IPS-15b (cell line): ENCODE measurements at regions not wholly inside any gene's neighbourhood (a gene's known extent, or its start where the extent isn't known, plus 50 kb on each side); places are given as distances from the start of the nearest gene placed in this dataset.
"Not testable (repeated sequence)": the region's sequence is repeated elsewhere in the genome, so short reads cannot be mapped to it uniquely, and the experiment has no call there.

Experiments
- H3K27me3 ChIP-seq: one replicate; pipeline ENCODE4 v1.6.1; 2013; ENCODE audit warnings: low read length; ENCODE audit not compliant: control insufficient read depth, insufficient read depth
- H3K36me3 ChIP-seq: one replicate; pipeline ENCODE4 v1.6.1; 2013; ENCODE audit warnings: low read length; ENCODE audit not compliant: control insufficient read depth, insufficient read depth
- H3K4me1 ChIP-seq: one replicate; pipeline ENCODE4 v1.6.1; 2013; ENCODE audit warnings: mild to moderate bottlenecking, low read length; ENCODE audit not compliant: control insufficient read depth, insufficient read depth
- H3K4me3 ChIP-seq: one replicate; pipeline ENCODE4 v1.5.1; 2013; ENCODE audit warnings: low read depth, low read length
- H3K9ac ChIP-seq: one replicate; pipeline ENCODE4 v1.6.1; 2013; ENCODE audit warnings: low read depth, mild to moderate bottlenecking, low read length
- H3K9me3 ChIP-seq: one replicate; pipeline ENCODE4 v1.6.1; 2013; ENCODE audit warnings: mild to moderate bottlenecking, low read length; ENCODE audit not compliant: control insufficient read depth, insufficient read depth

DNA sequence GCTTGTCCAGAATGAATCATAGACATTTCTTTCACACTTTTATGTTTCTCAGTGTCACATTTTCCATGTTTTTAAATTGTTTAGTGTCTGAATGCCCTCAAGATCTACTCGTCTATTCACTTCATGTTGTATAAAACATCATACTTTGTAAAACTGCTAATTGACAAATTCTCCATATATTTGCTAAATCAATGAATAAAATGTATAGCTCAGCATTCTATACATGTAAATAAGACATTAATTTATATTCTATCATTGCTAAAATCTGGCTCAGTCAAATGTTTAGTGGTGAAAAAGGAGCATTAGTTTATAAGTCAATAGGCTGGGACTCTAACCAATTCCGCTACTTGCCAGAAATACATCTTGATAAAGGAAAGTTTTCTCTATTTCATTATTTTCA, 379.6 kb downstream of the NAF1 start:
- peaks cover 3% of the 10 kb centered on the region for H3K4me1 ChIP-seq
- H3K36me3 ChIP-seq = no peaks in the 10 kb centered on the region
- H3K9me3 ChIP-seq = no peaks in the 10 kb centered on the region
- no peak overlapping the region for H3K9ac ChIP-seq
- no peaks in the 10 kb centered on the region for H3K27me3 ChIP-seq
- no peak overlapping the region for H3K4me3 ChIP-seq

DNA sequence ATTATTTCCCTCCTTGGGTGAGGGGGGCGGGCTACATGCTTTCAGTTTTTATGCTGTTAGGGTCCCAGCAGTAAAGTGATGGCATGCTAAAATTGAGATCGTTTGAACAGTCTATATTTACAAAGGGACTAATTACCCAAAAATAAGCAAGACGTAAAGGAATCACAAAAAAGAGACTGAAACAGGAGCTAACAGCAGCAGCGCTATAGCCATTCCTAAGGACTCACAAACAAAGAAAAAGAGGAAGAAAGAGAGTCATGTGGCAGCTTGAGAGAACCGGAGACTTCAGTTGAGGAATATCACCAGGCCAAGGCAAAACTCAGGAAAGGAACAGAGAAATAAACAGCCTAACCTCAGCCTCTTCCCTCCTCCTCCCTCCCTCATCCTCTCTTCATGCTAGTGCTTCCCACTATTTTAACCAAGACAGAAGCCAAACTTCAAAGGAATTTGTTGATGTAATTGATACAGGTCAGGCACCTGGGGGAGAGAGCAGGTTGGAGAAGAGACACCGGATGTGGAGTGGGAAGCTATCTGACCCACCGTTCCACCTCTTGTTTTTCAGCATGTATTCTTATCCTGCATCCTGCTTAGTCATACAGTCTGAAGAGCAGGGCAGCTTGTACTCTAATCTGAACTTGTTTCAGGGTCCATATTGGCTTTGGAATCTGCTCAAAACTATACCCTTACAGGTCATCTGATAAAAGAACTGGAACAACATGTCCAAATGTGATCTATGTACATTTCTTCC, 383.7 kb downstream of the NAF1 start:
- no peaks in the 10 kb centered on the region for H3K9me3 ChIP-seq
- H3K36me3 ChIP-seq = no peaks in the 10 kb centered on the region
- peaks cover 3% of the 10 kb centered on the region for H3K4me1 ChIP-seq
- H3K4me3 ChIP-seq = no peak overlapping the region
- no peak overlapping the region for H3K9ac ChIP-seq
- H3K27me3 ChIP-seq = no peaks in the 10 kb centered on the region

DNA sequence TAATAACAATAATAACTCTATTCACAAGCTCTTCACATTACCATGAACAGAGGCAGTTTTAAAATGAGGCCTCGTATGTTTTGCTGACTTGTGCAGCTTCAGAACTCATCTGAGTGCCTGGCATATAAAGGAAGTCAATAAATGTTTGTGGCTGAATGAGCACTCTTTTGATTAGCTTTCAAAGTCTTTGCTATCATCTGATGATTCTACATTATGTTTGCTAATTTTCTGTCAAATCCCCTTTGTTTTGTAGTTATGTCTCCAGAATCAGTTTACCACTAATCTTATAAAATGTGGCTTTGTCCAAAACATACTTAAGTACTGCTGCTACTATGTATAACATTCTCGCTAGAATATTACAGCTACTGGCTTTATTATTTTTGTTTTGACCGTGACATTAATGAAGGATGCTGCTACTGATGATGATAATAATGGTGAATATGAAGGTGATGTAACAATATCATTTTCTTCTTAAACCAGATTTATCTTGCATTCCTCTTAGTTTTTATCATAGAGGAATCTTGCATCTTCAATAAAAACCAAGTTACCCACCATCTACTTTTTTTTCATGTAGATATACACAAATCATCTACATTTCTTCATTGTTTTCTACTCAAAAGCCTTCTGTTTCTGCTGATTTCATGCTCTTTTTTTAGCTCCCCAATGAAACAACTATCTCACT, 384.5 kb downstream of the NAF1 start:
- no peaks in the 10 kb centered on the region for H3K27me3 ChIP-seq
- H3K9ac ChIP-seq = no peak overlapping the region
- H3K36me3 ChIP-seq = no peaks in the 10 kb centered on the region
- no peaks in the 10 kb centered on the region for H3K9me3 ChIP-seq
- H3K4me1 ChIP-seq = peaks cover 3% of the 10 kb centered on the region
- no peak overlapping the region for H3K4me3 ChIP-seq

DNA sequence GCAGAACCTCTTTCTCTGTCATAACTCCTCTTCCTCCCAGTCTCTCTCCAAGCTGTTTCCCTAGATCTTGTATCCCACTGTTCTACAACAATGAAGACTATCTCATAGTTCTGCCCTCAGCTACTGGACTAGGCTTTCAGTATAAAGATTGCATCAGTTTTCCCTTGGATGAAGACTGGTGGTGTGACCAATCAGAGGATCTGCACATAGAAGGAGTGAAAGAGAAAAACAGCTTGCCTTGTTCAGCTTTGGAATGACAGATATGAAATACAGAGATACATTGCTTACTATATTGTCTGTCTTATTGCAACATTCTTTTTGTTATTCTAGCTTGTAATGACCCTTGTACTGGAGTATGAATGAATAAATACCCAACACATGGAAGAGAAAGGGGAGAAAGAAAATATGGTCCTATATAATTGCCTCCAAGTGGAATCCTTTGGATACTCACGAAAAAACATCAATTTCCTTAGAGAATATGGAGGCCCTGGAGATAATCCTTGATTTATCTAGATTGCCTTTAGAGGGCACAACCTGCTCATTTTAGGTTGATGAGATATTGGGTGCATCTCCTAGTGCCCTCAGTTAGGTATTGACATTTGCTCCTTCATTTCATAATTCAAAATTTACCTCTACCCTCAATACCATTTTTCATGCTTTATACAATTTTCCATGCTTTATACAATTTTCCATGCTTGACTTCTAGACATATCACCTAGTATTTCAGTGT, 395.8 kb downstream of the NAF1 start:
- Histone ChIP-seq H3K4me1 (no peaks in the 10 kb centered on the region), H3K36me3 (no peaks in the 10 kb centered on the region), H3K27me3 (no peaks in the 10 kb centered on the region), H3K9ac (no peak overlapping the region), H3K9me3 (no peaks in the 10 kb centered on the region), H3K4me3 (no peak overlapping the region)

DNA sequence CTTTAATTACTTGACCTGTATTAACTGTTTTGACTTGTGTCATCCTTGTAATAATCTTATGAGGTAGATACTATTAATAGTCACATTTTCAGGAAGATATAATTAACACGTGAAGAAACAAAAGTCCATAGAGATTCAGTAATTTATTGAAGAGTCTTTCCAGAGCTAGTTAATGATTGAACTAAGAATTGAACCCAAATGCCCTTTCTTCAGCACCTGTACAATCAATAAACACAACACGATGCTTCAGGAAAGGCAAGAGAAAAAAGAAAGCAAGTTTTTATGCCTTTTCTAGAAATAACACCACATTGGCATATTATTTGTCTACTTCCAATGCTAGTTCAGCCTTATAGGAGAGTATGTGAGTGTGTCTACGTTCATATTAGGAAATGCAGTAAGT, 399.6 kb downstream of the NAF1 start:
- Histone ChIP-seq H3K4me1 (no peaks in the 10 kb centered on the region), H3K9ac (no peak overlapping the region), H3K36me3 (no peaks in the 10 kb centered on the region), H3K9me3 (no peaks in the 10 kb centered on the region), H3K4me3 (no peak overlapping the region), H3K27me3 (no peaks in the 10 kb centered on the region)

DNA sequence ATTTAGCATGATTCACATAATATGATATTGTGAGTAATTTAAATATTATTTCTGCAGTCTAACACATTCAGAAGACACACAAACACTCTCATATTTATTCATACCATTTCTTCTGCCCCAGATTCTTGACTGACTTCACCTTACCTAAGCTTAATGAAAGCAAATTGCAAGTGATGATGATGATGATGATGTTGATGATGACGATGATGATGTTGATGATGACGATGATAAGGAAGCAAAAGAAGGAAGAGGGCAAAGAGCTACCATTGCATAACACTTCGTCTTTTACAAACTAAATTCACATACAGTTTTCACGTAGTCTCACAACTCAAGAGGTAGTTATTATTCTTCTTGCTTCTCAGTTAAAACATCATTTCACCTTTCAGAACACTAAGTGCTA, 404.7 kb downstream of the NAF1 start:
- no peaks in the 10 kb centered on the region for H3K36me3 ChIP-seq
- no peaks in the 10 kb centered on the region for H3K4me1 ChIP-seq
- no peaks in the 10 kb centered on the region for H3K27me3 ChIP-seq
- no peak overlapping the region for H3K9ac ChIP-seq
- H3K4me3 ChIP-seq = no peak overlapping the region
- no peaks in the 10 kb centered on the region for H3K9me3 ChIP-seq

DNA sequence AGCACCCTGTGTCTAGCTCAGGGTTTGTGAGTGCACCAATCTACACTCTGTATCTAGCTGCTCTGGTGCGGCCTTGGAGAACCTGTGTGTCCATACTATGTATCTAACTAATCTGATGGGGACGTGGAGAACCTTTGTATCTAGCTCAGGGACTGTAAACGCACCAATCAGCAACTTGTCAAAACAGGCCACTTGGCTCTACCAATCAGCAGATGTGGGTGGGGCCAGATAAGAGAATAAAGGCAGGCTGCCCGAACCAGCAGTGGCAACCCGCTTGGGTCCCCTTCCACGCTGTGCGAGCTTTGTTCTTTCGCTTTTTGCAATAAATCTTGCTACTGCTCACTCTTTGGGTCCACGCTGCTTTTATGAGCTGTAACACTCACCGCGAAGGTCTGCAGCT, 426.5 kb downstream of the NAF1 start:
- H3K36me3 ChIP-seq, H3K4me1 ChIP-seq, H3K4me3 ChIP-seq, H3K9ac ChIP-seq, H3K9me3 ChIP-seq, H3K27me3 ChIP-seq: not testable (repeated sequence)

DNA sequence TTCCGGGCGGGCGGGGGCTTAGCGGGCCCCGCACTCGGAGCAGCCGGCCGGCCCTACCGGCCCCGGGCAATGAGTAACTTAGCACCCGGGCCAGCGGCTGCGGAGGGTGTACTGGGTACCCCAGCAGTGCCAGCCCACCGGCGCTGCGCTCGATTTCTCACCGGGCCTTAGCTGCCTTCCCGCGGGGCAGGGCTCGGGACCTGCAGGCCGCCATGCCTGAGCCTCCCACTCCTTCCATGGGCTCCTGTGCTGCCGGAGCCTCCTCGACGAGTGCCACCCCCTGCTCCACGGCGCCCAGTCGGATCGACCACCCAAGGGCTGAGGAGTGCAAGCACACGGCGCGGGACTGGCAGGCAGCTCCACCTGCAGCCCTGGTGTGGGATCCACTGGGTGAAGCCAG, 427.1 kb downstream of the NAF1 start:
- H3K4me1 ChIP-seq, H3K36me3 ChIP-seq, H3K9me3 ChIP-seq, H3K27me3 ChIP-seq, H3K9ac ChIP-seq, H3K4me3 ChIP-seq: not testable (repeated sequence)

DNA sequence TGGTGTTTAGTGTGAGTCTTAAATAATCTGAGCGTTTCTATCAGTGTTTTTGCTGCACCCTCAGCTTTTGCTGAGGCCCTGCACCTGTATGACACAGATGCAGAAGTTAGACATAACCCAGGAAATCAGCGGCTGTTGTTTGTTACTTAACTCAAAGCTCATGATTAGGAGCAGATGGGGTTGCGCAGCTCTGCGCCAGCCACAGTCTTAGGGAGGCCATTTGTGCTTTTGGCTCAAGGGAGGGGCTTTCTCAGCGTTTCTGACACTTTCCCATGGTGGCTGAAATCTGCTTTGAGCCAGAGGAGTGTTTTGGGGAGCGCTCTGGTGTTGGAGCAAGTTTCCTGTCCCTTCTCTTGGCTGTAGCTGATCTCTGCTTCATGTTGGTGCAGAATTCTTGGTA, 433.8 kb downstream of the NAF1 start:
- no peaks in the 10 kb centered on the region for H3K9me3 ChIP-seq

DNA sequence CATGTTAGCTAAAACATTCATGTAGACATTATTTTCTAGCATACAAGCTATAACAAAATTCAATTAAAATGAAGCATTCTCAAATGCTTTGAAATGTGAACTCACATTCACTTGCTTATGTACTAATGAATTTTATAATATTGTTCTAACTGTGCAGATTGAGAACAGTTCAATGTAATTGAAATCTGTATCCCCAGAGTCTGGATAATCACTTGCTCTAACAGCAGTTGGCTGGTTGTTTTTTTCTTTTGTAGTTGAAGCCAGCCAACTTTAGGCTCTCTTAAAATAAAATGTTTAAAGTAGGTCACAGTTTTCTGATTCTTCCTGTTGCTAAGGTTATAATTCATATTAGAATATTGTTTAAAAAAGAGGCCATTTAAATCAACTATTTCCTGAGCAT, 438.9 kb downstream of the NAF1 start:
- Histone ChIP-seq H3K36me3 (no peaks in the 10 kb centered on the region), H3K9ac (no peak overlapping the region), H3K27me3 (no peaks in the 10 kb centered on the region), H3K4me3 (no peak overlapping the region), H3K9me3 (no peaks in the 10 kb centered on the region), H3K4me1 (no peaks in the 10 kb centered on the region)

More for the DNA sequence above, 433.8 kb downstream of the NAF1 start:
- no peaks in the 10 kb centered on the region for H3K4me1 ChIP-seq
- H3K36me3 ChIP-seq = no peaks in the 10 kb centered on the region
- no peak overlapping the region for H3K4me3 ChIP-seq
- H3K27me3 ChIP-seq = no peaks in the 10 kb centered on the region
- H3K9ac ChIP-seq = no peak overlapping the region

DNA sequence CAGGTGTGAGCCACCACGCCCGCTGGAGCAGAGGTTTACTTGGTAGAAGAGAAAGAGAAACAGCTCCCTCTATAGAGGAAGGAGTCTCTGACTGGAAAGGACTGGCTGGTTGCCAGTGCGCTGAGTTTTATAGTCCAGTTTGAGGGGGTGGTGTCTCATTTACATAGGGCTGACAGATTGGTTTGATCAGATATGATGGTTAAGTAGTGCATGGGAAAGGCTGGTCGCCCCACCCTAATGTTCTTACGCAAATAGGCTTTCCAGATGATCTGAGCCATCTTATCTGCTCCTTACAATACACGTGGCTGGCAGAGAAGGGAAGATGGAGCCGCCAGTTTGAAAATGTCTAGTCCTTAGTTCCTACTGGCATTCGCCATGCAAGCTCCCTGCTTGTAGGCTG, 439.5 kb downstream of the NAF1 start:
- H3K4me3 ChIP-seq = no peak overlapping the region
- no peaks in the 10 kb centered on the region for H3K9me3 ChIP-seq
- no peaks in the 10 kb centered on the region for H3K27me3 ChIP-seq
- no peak overlapping the region for H3K9ac ChIP-seq
- H3K36me3 ChIP-seq = no peaks in the 10 kb centered on the region
- no peaks in the 10 kb centered on the region for H3K4me1 ChIP-seq

DNA sequence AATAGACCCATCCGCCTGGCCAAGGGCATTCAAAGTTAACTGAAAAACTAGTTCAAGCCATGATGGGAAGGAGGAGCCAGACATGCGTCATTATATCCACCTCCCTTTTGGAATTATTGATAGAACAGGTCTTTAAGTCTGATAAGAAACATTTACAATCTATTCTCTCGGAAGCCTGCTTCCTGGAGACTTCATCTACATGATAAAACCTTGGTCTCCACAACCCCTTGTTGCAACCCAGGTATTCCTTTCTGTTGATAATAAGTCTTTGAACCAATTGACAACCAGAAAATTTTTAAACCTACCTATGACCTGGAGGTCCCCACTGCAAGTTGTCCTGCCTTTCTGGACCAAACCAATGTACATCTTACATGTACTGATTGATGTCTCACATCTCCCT, 451.3 kb downstream of the NAF1 start:
- H3K36me3 ChIP-seq = no peaks in the 10 kb centered on the region
- H3K4me3 ChIP-seq = no peak overlapping the region
- H3K9me3 ChIP-seq = no peaks in the 10 kb centered on the region
- H3K27me3 ChIP-seq = no peaks in the 10 kb centered on the region
- H3K4me1 ChIP-seq = no peaks in the 10 kb centered on the region
- H3K9ac ChIP-seq = no peak overlapping the region
